ENCODE measurements at regions not wholly inside any gene's neighbourhood (a gene's known extent, or its start where the extent isn't known, plus 50 kb on each side); places are given as distances from the start of the nearest gene placed in this dataset.
"Not testable (repeated sequence)": the region's sequence is repeated elsewhere in the genome, so short reads cannot be mapped to it uniquely, and the experiment has no call there.

- Histone ChIP-seq H3K9me3 (no peaks in the 10 kb centered on the region), H3K27me3 (no peaks in the 10 kb centered on the region), H3K4me1 (no peaks in the 10 kb centered on the region), H3K4me3 (no peak overlapping the region), H3K36me3 (no peaks in the 10 kb centered on the region), H3K27ac (no peak overlapping the region)
- intact Hi-C loops (cut with DNase I), result no loop called here
- no peak for DNase-seq (ENCODE audit: extremely low spot score in 2 of 2)
- TF ChIP-seq CTCF (IDR thresholded peaks at IDR 0.05) (no peak), POLR2A (IDR thresholded peaks at IDR 0.05) (no peak), POLR2AphosphoS5 (IDR thresholded peaks at IDR 0.05; ENCODE audit: insufficient read depth in 1 of 2, low read depth in 1 of 2) (no peak)
These were observed 1058.5 kb downstream of the ROBO2 start for GRCh38 chr3:78098367-78098766.

GRCh38 chr3:78101384-78101783, 1061.5 kb downstream of the ROBO2 start:
- Histone ChIP-seq H3K27me3 (no peaks in the 10 kb centered on the region), H3K9me3 (no peaks in the 10 kb centered on the region), H3K4me3 (no peak overlapping the region), H3K4me1 (no peaks in the 10 kb centered on the region), H3K36me3 (no peaks in the 10 kb centered on the region), H3K27ac (no peak overlapping the region)
- intact Hi-C loops (cut with DNase I), result no loop called here
- TF ChIP-seq CTCF (IDR thresholded peaks at IDR 0.05), result no peak
- no peak for TF ChIP-seq POLR2A (IDR thresholded peaks at IDR 0.05)
- TF ChIP-seq POLR2AphosphoS5 (IDR thresholded peaks at IDR 0.05; ENCODE audit: insufficient read depth in 1 of 2, low read depth in 1 of 2), result no peak
- no peak for DNase-seq (ENCODE audit: extremely low spot score in 2 of 2)

- H3K27me3 ChIP-seq; H3K27ac ChIP-seq; H3K4me3 ChIP-seq; H3K4me1 ChIP-seq; H3K9me3 ChIP-seq; DNase-seq (ENCODE audit: extremely low spot score in 2 of 2); H3K36me3 ChIP-seq; intact Hi-C loops (cut with DNase I): not testable (repeated sequence)
These were observed 1068.5 kb downstream of the ROBO2 start for GRCh38 chr3:78108269-78108961.

- no peak overlapping the region for H3K27ac ChIP-seq
- no peaks in the 10 kb centered on the region for H3K36me3 ChIP-seq
- no peaks in the 10 kb centered on the region for H3K4me1 ChIP-seq
- intact Hi-C loops (cut with DNase I), result no loop called here
- no peaks in the 10 kb centered on the region for H3K9me3 ChIP-seq
- no peaks in the 10 kb centered on the region for H3K27me3 ChIP-seq
- TF ChIP-seq POLR2AphosphoS5 (IDR thresholded peaks at IDR 0.05; ENCODE audit: insufficient read depth in 1 of 2, low read depth in 1 of 2) (no peak), POLR2A (IDR thresholded peaks at IDR 0.05) (no peak)
- no peak overlapping the region for H3K4me3 ChIP-seq
- no peak for DNase-seq (ENCODE audit: extremely low spot score in 2 of 2)
These were observed 1072.6 kb downstream of the ROBO2 start for GRCh38 chr3:78112291-78113010.

- TF ChIP-seq CTCF (IDR thresholded peaks at IDR 0.05) (no peak), POLR2AphosphoS5 (IDR thresholded peaks at IDR 0.05; ENCODE audit: insufficient read depth in 1 of 2, low read depth in 1 of 2) (no peak), POLR2A (IDR thresholded peaks at IDR 0.05) (no peak)
- no peaks in the 10 kb centered on the region for H3K36me3 ChIP-seq
- no peaks in the 10 kb centered on the region for H3K4me1 ChIP-seq
- no peak for DNase-seq (ENCODE audit: extremely low spot score in 2 of 2)
- H3K4me3 ChIP-seq, result no peak overlapping the region
- intact Hi-C loops (cut with DNase I), result no loop called here
- H3K27me3 ChIP-seq, result no peaks in the 10 kb centered on the region
- H3K27ac ChIP-seq, result no peak overlapping the region
- no peaks in the 10 kb centered on the region for H3K9me3 ChIP-seq
These were observed 1076.1 kb downstream of the ROBO2 start for GRCh38 chr3:78115983-78116382.

- H3K36me3 ChIP-seq, result no peaks in the 10 kb centered on the region
- H3K27ac ChIP-seq, result no peak overlapping the region
- TF ChIP-seq CTCF (IDR thresholded peaks at IDR 0.05) (no peak), POLR2A (IDR thresholded peaks at IDR 0.05) (no peak), POLR2AphosphoS5 (IDR thresholded peaks at IDR 0.05; ENCODE audit: insufficient read depth in 1 of 2, low read depth in 1 of 2) (no peak)
- intact Hi-C loops (cut with DNase I), result no loop called here
- no peaks in the 10 kb centered on the region for H3K9me3 ChIP-seq
- no peak overlapping the region for H3K4me3 ChIP-seq
- H3K27me3 ChIP-seq, result no peaks in the 10 kb centered on the region
- no peak for DNase-seq (ENCODE audit: extremely low spot score in 2 of 2)
- H3K4me1 ChIP-seq, result no peaks in the 10 kb centered on the region
These were observed 1077.0 kb downstream of the ROBO2 start for GRCh38 chr3:78116874-78117273.

Data from vagina (tissue), 2 donors.